AG09309 (cell line): ENCODE measurements at regions not wholly inside any gene's neighbourhood (a gene's known extent, or its start where the extent isn't known, plus 50 kb on each side); places are given as distances from the start of the nearest gene placed in this dataset.

Experiments used
- DNase-seq: peaks from one replicate; pipeline ENCODE4 v3.0.0-alpha.2; 2010; ENCODE audit warnings: low read depth
- H3K4me3 ChIP-seq: 2 replicates; pipeline ENCODE4 v1.5.1; 2011; ENCODE audit warnings: mild to moderate bottlenecking, low read depth, low read length, moderate library complexity; ENCODE audit not compliant: control insufficient read depth
- TF ChIP-seq, protein P1 (sequence below): IDR thresholded peaks from 2 replicates; pipeline ENCODE4 v1.5.1; 2011; ENCODE audit warnings: mild to moderate bottlenecking, low read depth, low read length, inconsistent platforms; ENCODE audit not compliant: insufficient read depth, control insufficient read depth; ENCODE audit errors: missing control alignments

DNA sequence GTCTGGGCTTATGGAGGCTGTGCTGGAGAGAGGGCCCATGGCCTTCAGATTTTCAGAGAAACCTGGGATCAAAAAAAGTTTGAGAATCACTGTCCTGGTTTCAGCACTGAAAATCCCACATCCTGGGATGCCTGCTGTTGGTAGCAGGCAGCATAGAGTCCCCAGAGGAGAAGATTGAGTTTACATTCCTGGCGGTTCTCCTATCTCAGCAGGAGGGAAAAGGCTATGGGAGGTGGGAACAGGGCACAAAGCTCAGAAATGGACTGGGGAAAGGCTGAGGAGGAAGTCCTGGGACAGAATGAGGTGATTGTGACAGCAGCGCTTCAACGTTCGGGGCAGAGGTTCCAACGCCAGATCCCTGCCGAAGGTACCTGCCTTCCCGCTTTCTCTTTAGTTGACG lies 103.4 kb downstream of the ETS2 start:
- no peak for DNase-seq
- no peak overlapping the region for H3K4me3 ChIP-seq
- TF ChIP-seq, protein P1, sequence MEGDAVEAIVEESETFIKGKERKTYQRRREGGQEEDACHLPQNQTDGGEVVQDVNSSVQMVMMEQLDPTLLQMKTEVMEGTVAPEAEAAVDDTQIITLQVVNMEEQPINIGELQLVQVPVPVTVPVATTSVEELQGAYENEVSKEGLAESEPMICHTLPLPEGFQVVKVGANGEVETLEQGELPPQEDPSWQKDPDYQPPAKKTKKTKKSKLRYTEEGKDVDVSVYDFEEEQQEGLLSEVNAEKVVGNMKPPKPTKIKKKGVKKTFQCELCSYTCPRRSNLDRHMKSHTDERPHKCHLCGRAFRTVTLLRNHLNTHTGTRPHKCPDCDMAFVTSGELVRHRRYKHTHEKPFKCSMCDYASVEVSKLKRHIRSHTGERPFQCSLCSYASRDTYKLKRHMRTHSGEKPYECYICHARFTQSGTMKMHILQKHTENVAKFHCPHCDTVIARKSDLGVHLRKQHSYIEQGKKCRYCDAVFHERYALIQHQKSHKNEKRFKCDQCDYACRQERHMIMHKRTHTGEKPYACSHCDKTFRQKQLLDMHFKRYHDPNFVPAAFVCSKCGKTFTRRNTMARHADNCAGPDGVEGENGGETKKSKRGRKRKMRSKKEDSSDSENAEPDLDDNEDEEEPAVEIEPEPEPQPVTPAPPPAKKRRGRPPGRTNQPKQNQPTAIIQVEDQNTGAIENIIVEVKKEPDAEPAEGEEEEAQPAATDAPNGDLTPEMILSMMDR = no peak

DNA sequence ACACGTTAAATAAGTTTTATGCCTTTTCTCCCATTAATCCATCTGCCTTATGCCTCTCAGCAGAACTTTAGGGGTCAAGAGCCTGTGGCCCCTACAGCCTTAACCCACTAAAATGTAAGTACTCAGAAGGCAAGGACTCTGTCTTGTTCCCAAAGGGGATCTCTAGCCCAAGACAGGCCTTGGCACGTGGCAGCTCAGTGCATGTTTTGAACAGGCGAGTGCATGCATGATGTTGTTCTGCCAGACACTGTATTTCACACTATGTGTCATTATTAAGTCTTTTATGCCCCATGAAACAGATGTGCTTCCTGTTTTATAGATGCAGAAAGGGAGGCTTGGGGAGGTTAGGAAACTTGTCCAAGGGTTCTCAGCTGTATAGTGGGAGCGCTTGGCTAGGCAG lies 102.8 kb downstream of the ETS2 start:
- DNase-seq = no peak

DNA sequence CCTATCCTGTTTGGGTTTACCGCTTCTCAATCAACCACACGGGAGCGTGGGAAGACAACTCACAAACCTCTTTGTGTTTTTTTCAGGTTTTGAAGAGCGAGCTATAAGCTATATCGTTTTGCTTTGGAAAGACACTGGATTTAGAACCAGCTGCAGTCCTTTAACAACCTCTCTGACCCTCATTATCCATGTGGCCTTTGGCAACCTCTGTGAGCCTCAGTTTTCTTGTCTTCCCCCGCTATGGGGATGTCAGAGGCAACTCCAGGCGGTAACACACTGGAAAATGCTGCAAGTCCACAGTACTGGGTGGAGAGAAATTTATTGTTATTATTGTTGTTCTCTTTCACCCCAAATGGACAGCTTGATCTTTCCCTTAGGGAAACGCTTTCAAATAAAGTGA lies 100.0 kb downstream of the ETS2 start:
- TF ChIP-seq, protein P1 = no peak
- DNase-seq = no peak
- no peak overlapping the region for H3K4me3 ChIP-seq

More for the DNA sequence above, 102.8 kb downstream of the ETS2 start:
- TF ChIP-seq, protein P1 = no peak
- no peak overlapping the region for H3K4me3 ChIP-seq

DNA sequence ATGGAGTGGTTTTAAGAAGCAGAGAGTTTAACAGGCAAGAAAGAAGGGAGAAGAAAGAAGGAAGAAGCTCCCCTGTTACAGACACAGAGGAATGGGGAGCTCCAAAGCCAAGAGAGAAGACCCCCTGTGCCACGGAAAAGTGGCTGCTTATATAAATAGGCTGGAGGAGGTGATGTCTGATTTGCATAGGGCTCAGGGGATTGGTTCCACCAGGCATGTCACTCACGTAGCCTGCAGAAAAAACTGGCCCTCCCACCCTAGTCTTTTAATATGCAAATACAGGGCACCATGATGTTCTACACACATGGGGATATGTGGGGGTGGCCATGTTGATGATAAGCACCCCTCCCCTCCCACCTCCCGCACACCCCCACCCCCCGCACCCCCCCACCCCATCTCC lies 99.6 kb downstream of the ETS2 start:
- TF ChIP-seq, protein P1 = no peak
- no peak for DNase-seq
- H3K4me3 ChIP-seq = no peak overlapping the region

DNA sequence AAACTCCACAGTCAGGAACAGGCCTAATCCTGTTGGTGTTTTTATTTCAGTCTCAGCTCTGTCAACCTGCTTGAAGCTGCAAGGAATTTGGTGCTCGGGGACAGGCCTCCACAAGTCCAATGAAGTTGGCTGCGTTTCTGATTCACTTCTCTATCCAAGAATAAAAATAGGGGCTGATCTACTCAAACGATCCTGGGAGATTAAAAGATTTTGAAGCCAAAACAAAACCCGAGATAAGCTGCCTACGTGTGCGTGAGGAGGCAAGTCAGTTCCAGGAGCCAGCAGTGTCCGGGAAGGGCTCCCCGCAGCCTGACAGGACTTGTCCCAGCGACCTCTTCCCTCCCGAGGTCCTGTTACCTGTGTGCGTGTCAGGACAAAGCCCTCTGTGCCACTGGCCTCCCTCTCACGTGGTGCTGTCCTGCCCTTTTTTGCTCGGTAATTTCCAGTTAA lies 98.0 kb downstream of the ETS2 start:
- H3K4me3 ChIP-seq = no peak overlapping the region
- TF ChIP-seq, protein P1 = no peak
- DNase-seq = no peak

DNA sequence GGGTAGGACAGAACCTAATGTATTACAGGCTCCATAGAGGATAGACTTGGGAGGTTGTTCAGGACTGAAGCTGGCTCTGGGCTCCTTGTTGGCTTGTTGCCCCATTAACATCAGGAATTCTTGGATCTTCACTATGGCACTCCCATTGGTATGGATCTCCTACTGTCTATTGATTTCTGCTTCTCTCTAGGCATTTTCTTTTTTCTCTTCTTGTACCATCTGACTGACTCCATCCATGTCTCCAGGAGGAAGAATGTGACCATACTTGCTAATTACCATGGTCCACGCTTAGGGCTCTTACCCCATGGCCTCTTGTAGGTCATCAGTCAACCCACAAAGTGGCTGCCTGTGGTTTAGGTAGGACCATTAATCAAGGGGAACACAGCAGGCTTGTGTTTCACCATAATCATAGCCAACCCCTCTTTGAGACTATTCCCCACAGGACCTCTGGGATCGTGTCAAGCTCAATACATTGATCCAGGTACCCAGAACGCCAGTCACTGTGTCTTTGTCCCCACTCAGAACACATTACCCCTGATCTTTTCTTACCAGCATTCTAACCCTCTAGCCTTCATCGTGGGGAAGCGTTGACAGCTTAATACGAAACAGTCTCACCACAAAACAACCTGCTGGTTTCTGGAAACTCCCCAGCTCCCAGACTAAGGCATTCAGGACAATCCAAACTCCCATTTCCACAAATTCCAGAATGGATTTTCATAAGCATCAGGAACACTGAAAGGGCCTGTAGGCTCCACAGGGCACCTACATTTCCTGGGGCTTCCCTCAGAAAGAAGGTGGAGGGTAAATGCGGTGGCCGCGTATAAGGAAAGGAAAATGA lies 97.1 kb downstream of the ETS2 start:
- TF ChIP-seq, protein P1 = no peak
- no peak for DNase-seq
- no peak overlapping the region for H3K4me3 ChIP-seq
